Gastrocnemius medialis (tissue), 4 donors: ENCODE measurements at regions not wholly inside any gene's neighbourhood (a gene's known extent, or its start where the extent isn't known, plus 50 kb on each side); places are given as distances from the start of the nearest gene placed in this dataset.

Experiments
- ATAC-seq, 2 donors: fragments of 150-250 bp; one replicate each; pipeline ENCODE4 v1.9.1; 2016
- DNase-seq, 2 donors: peaks; one replicate each; pipeline ENCODE4 v3.0.0-alpha.2; 2019
- H3K27ac ChIP-seq, 4 donors: fragments of 200-600 bp; sonication (generic); 1 replicate in 1 of 4; 2 replicates in 3 of 4; pipeline ENCODE4 v1.5.1; 2016 to 2018; ENCODE audit warnings: mild to moderate bottlenecking in 2 of 4, moderate library complexity in 1 of 4
- H3K27me3 ChIP-seq, 3 donors: fragments of 200-600 bp; sonication (generic) in 2 of 3; 1 replicate in 1 of 3; 2 replicates in 2 of 3; pipeline versions ENCODE4 v1.5.1 to v1.6.0; 2016 to 2019; ENCODE audit warnings: mild to moderate bottlenecking in 1 of 3, moderate library complexity in 1 of 3
- H3K36me3 ChIP-seq, 2 donors: fragments of 200-600 bp; sonication (generic) in 1 of 2; one replicate each; pipeline ENCODE4 v1.5.1; 2017 to 2018
- H3K4me1 ChIP-seq, 2 donors: fragments of 200-600 bp; sonication (generic) in 1 of 2; one replicate each; pipeline ENCODE4 v1.5.1; 2016 to 2017; ENCODE audit warnings: mild to moderate bottlenecking in 2 of 2
- H3K4me3 ChIP-seq, 4 donors: fragments of 200-600 bp; sonication (generic) in 3 of 4; 1 replicate in 1 of 4; 2 replicates in 3 of 4; pipeline ENCODE4 v1.5.1; 2016 to 2019; ENCODE audit warnings: mild to moderate bottlenecking in 2 of 4
- H3K9me3 ChIP-seq, 3 donors: fragments of 200-600 bp; sonication (generic) in 2 of 3; 1 replicate in 1 of 3; 2 replicates in 2 of 3; pipeline ENCODE4 v1.5.1; 2016 to 2019
- POLR2A ChIP-seq, 2 donors: fragments of 450-650 bp; IDR thresholded peaks; one replicate each; pipeline ENCODE4 v1.6.1; 2017; ENCODE audit warnings: antibody characterized with exemption in 2 of 2, mild to moderate bottlenecking in 2 of 2, moderate library complexity in 2 of 2
- in situ Hi-C, 4 donors: fragments of 200-750 bp; cut with MboI; loops; one replicate each; pipeline versions ENCODE4 v1.15.0 to v1.8.0; 2017; ENCODE audit warnings: low sequenced_read_pairs in 4 of 4
- intact Hi-C: fragments of 100-400 bp; cut with DNase I; formaldehyde crosslinking; loops from one replicate; pipeline ENCODE4 v1.15.1; 2023; ENCODE audit warnings: low total_unique reads
- TF ChIP-seq, protein P1 (sequence below), 5 experiments: fragments of 450-650 bp in 3 of 5; fragments of 200-600 bp in 2 of 5; sonication (generic) in 2 of 5; IDR thresholded peaks in 4 of 5; conservative IDR thresholded peaks in 1 of 5; 1 replicate in 4 of 5; 2 replicates in 1 of 5; pipeline ENCODE4 v1.5.1; 2016 to 2019; ENCODE audit warnings: antibody characterized with exemption in 5 of 5, mild to moderate bottlenecking in 3 of 5, moderate library complexity in 3 of 5

DNA sequence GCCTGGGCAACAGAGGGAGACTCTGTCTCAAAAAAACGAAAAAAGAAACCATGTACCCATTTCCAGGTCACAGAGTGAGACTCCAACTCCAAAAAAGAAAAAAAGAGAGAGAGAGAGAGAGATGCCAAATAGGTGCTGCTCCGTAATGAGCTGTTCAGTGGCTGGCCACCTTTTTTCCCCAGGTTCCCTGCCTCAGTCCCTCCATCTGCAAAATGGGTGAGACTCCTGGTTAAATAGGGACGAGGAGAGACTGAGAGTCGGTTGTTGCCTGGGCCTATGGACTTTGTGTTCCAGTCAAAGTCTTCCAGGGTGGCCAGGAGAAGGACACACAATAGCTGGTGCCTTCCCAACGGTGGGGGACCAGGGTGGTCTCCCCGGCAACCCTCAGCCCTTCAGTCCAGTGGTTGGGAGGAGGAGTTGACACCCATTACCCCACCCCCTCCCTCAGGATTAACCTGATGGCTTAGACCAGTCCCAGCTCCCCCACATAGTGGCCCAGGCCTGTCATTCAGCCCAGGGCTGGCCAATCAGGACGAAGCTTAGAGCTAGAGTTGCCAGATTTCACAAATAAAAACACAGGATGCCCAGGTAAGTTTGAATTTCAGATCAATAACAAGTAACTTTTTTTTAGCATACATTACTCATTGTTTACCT lies 258.2 kb downstream of the PARN start:
- H3K4me1 ChIP-seq, result peaks cover 3 to 7% of the 10 kb centered on the region in 2 donors
- H3K9me3 ChIP-seq, result no peaks in the 10 kb centered on the region
- H3K36me3 ChIP-seq, result no peaks in the 10 kb centered on the region
- in situ Hi-C loops (no loop called here), intact Hi-C loops (no loop called here)
- TF ChIP-seq, protein P1, sequence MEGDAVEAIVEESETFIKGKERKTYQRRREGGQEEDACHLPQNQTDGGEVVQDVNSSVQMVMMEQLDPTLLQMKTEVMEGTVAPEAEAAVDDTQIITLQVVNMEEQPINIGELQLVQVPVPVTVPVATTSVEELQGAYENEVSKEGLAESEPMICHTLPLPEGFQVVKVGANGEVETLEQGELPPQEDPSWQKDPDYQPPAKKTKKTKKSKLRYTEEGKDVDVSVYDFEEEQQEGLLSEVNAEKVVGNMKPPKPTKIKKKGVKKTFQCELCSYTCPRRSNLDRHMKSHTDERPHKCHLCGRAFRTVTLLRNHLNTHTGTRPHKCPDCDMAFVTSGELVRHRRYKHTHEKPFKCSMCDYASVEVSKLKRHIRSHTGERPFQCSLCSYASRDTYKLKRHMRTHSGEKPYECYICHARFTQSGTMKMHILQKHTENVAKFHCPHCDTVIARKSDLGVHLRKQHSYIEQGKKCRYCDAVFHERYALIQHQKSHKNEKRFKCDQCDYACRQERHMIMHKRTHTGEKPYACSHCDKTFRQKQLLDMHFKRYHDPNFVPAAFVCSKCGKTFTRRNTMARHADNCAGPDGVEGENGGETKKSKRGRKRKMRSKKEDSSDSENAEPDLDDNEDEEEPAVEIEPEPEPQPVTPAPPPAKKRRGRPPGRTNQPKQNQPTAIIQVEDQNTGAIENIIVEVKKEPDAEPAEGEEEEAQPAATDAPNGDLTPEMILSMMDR (IDR thresholded peaks at IDR 0.05 in 4 of 5, conservative IDR thresholded peaks at IDR 0.05 in 1 of 5), result no peak
- TF ChIP-seq POLR2A (IDR thresholded peaks at IDR 0.05), result no peak
- H3K27ac ChIP-seq, result no peak overlapping the region
- no peak overlapping the region for H3K4me3 ChIP-seq
- no peaks in the 10 kb centered on the region for H3K27me3 ChIP-seq
- no peak for DNase-seq
- no peak for ATAC-seq

GRCh38 chr16:14370736-14371234 lies 259.3 kb downstream of the PARN start:
- H3K9me3 ChIP-seq, result no peaks in the 10 kb centered on the region
- ATAC-seq (no peak), DNase-seq (no peak)
- in situ Hi-C loops (no loop called here), intact Hi-C loops (no loop called here)
- no peaks in the 10 kb centered on the region for H3K27me3 ChIP-seq
- no peak overlapping the region for H3K4me3 ChIP-seq
- no peak for TF ChIP-seq POLR2A (IDR thresholded peaks at IDR 0.05)
- TF ChIP-seq, protein P1 (IDR thresholded peaks at IDR 0.05 in 4 of 5, conservative IDR thresholded peaks at IDR 0.05 in 1 of 5), result no peak
- H3K4me1 ChIP-seq, result peaks cover 3 to 7% of the 10 kb centered on the region in 2 donors
- H3K36me3 ChIP-seq, result no peaks in the 10 kb centered on the region
- peak overlapping the region; percentile 71 to 84 (median 80) for H3K27ac ChIP-seq

- ATAC-seq, result peak; percentile 74 to 87
- H3K9me3 ChIP-seq, result no peaks in the 10 kb centered on the region
- peak; percentile 35 to 76 for DNase-seq
- peak in 1 of 2 donors; percentile 15 for TF ChIP-seq POLR2A (IDR thresholded peaks at IDR 0.05)
- TF ChIP-seq, protein P1 (IDR thresholded peaks at IDR 0.05 in 4 of 5, conservative IDR thresholded peaks at IDR 0.05 in 1 of 5), result no peak
- no peak overlapping the region for H3K4me3 ChIP-seq
- in situ Hi-C loops, result no loop called here
- intact Hi-C loops, result no loop called here
- no peaks in the 10 kb centered on the region for H3K36me3 ChIP-seq
- H3K4me1 ChIP-seq, result peaks cover 3 to 7% of the 10 kb centered on the region in 2 donors
- H3K27ac ChIP-seq, result peak overlapping the region; percentile 71 to 84 (median 80)
- H3K27me3 ChIP-seq, result no peaks in the 10 kb centered on the region
Measured at GRCh38 chr16:14369734-14370598, 260.1 kb downstream of the PARN start.

- intact Hi-C loops, result no loop called here
- in situ Hi-C loops, result no loop called here
- H3K9me3 ChIP-seq, result no peaks in the 10 kb centered on the region
- ATAC-seq, result no peak
- TF ChIP-seq POLR2A (IDR thresholded peaks at IDR 0.05), result no peak
- TF ChIP-seq, protein P1 (IDR thresholded peaks at IDR 0.05 in 4 of 5, conservative IDR thresholded peaks at IDR 0.05 in 1 of 5), result no peak
- no peak overlapping the region for H3K4me3 ChIP-seq
- H3K4me1 ChIP-seq, result peaks cover 4 to 9% of the 10 kb centered on the region in 2 donors
- no peak overlapping the region for H3K27ac ChIP-seq
- DNase-seq, result no peak
- H3K27me3 ChIP-seq, result no peaks in the 10 kb centered on the region
- no peaks in the 10 kb centered on the region for H3K36me3 ChIP-seq
Measured at GRCh38 chr16:14368399-14368798, 261.7 kb downstream of the PARN start.
